Duodenal mucosa (tissue), 2 donors: ENCODE measurements at regions not wholly inside any gene's neighbourhood (a gene's known extent, or its start where the extent isn't known, plus 50 kb on each side); places are given as distances from the start of the nearest gene placed in this dataset.
"Not testable (repeated sequence)": the region's sequence is repeated elsewhere in the genome, so short reads cannot be mapped to it uniquely, and the experiment has no call there.

Experiments
- H3K27ac ChIP-seq: one replicate; pipeline ENCODE4 v1.7.0; 2013; ENCODE audit warnings: low read depth, low read length
- H3K27me3 ChIP-seq, 2 donors: one replicate each; pipeline ENCODE4 v1.7.0; 2013; ENCODE audit warnings: low read length in 2 of 2, control low read depth in 1 of 2; ENCODE audit not compliant: insufficient read depth in 2 of 2, control insufficient read depth in 1 of 2
- H3K36me3 ChIP-seq, 2 donors: one replicate each; pipeline ENCODE4 v1.7.0; 2013; ENCODE audit warnings: low read length in 2 of 2, control low read depth in 1 of 2; ENCODE audit not compliant: insufficient read depth in 2 of 2, control insufficient read depth in 1 of 2
- H3K4me1 ChIP-seq, 2 donors: one replicate each; pipeline ENCODE4 v1.7.0; 2013; ENCODE audit warnings: low read length in 2 of 2, control low read depth in 1 of 2; ENCODE audit not compliant: insufficient read depth in 2 of 2, control insufficient read depth in 1 of 2
- H3K4me3 ChIP-seq, 2 donors: one replicate each; pipeline ENCODE4 v1.7.0; 2013; ENCODE audit warnings: low read length in 2 of 2, low read depth in 1 of 2
- H3K9ac ChIP-seq, 2 donors: one replicate each; pipeline ENCODE4 v1.7.0; 2013; ENCODE audit warnings: low read length in 2 of 2, low read depth in 1 of 2
- H3K9me3 ChIP-seq, 2 donors: one replicate each; pipeline ENCODE4 v1.7.0; 2013; ENCODE audit warnings: low read length in 2 of 2, control low read depth in 1 of 2; ENCODE audit not compliant: control insufficient read depth in 1 of 2

GRCh38 chr1:88318740-88319139 lies 365.3 kb upstream of the PKN2 start:
- Histone ChIP-seq H3K36me3 (no peaks in the 10 kb centered on the region), H3K4me3 (no peak overlapping the region), H3K27ac (no peak overlapping the region), H3K9me3 (no peaks in the 10 kb centered on the region), H3K27me3 (no peaks in the 10 kb centered on the region), H3K9ac (no peak overlapping the region), H3K4me1 (no peaks in the 10 kb centered on the region)

GRCh38 chr1:88320291-88320690 lies 363.8 kb upstream of the PKN2 start:
- Histone ChIP-seq H3K36me3 (no peaks in the 10 kb centered on the region), H3K9me3 (no peaks in the 10 kb centered on the region), H3K27ac (no peak overlapping the region), H3K27me3 (no peaks in the 10 kb centered on the region), H3K4me3 (no peak overlapping the region), H3K4me1 (no peaks in the 10 kb centered on the region), H3K9ac (no peak overlapping the region)

DNA sequence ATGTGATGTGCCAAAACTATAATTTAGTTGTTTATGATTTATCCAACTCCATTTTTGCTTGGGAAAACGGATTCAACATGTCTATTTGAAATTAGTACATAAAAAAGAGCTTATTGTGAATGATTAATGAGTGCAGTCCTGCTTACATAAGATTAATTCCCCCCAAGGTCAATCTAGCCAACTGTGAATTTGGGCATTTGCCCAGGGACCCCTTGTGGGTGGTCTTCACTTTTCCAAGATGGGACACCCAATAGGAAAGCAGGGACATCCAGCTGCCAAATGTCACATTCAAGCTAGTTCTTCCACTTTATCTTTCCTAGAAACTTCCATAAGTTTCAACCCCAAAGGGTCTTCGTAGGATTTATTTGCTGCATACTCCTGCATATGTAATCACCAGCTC lies 362.4 kb upstream of the PKN2 start:
- Histone ChIP-seq H3K36me3 (no peaks in the 10 kb centered on the region), H3K9me3 (no peaks in the 10 kb centered on the region), H3K4me3 (no peak overlapping the region), H3K27ac (no peak overlapping the region), H3K9ac (no peak overlapping the region), H3K27me3 (no peaks in the 10 kb centered on the region), H3K4me1 (no peaks in the 10 kb centered on the region)

GRCh38 chr1:88324899-88325298 lies 359.2 kb upstream of the PKN2 start:
- no peaks in the 10 kb centered on the region for H3K27me3 ChIP-seq

DNA sequence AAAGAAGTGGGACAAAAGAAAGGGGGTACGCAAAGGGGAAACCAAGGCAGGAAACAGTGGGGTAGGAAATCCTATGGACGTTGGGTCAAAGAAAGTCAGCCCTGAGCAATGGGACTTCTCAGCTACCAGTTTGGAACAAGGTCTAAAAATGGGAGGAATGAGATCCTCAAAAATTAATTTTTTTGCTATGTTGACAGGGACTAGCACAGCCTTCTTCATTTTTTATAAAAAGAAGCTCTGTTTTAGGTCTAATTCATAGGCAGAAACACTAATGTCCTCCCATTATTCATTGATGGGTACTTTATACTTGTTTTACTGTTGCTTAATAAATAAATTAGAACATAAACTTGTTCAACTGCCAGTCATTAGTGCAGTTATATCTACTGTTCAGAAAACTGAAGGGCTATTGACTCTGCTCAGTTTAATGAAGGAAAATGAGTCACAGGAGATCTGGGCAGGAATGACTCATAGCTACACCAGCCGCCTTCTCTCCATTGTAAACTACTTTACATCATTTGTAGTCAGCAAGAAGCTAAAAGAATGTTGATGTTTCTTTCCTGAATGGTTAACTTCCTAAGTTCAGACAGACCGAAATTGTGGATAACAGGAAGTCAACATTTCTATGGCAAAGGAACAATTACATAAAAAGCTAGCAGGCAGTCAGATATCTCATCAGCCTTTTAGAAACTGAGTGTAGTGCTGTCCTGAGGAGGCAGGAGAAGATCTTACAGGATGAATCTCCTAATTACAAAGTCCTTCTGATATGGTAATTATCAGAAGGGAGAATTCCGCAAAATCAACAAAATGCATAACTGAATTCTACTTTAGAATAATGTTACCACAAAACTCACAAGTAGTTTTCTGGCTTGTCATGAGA lies 356.4 kb upstream of the PKN2 start:
- H3K4me3 ChIP-seq = no peak overlapping the region
- no peaks in the 10 kb centered on the region for H3K9me3 ChIP-seq
- no peak overlapping the region for H3K27ac ChIP-seq
- H3K4me1 ChIP-seq = peaks cover 3 to 11% of the 10 kb centered on the region in 2 donors
- H3K27me3 ChIP-seq = no peaks in the 10 kb centered on the region
- H3K36me3 ChIP-seq = no peaks in the 10 kb centered on the region
- no peak overlapping the region for H3K9ac ChIP-seq

More at GRCh38 chr1:88324899-88325298, 359.2 kb upstream of the PKN2 start:
- Histone ChIP-seq H3K4me1 (peaks cover 3 to 11% of the 10 kb centered on the region in 2 donors), H3K9ac (no peak overlapping the region), H3K36me3 (no peaks in the 10 kb centered on the region), H3K9me3 (no peaks in the 10 kb centered on the region), H3K27ac (no peak overlapping the region), H3K4me3 (no peak overlapping the region)

- Histone ChIP-seq H3K4me1 (peaks cover 3 to 11% of the 10 kb centered on the region in 2 donors), H3K4me3 (no peak overlapping the region), H3K9ac (no peak overlapping the region), H3K27me3 (no peaks in the 10 kb centered on the region), H3K27ac (no peak overlapping the region), H3K36me3 (no peaks in the 10 kb centered on the region), H3K9me3 (no peaks in the 10 kb centered on the region)
Measured at GRCh38 chr1:88330201-88330600, 353.9 kb upstream of the PKN2 start.

DNA sequence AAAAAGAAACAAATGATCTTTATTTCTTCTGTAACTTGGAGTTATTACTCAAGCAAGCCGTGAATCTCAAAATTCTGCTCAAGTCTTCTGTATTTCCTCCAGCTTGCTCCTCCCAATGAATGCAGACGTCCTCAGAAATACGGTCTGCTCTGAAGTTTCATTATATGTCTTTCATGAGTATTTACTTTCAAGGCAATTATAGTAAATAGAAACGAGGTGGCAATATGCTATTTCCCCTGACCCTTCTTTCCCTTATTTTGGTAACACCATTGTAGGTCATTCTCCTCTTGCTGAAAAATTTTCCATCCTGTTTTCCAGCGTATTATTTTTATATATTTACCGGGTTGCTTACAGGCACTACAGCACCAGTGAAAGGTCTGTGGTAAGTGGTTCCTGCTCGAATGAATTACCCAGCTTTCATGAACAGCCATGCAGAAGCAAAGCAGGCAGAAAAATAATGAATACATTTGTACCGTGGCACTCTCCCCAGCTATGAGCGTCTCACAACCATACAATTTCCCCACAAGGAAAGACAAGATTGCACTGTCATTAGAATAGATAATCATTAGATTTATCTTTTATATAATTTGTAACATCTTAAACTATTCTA lies 350.9 kb upstream of the PKN2 start:
- no peak overlapping the region for H3K4me3 ChIP-seq
- H3K36me3 ChIP-seq = no peaks in the 10 kb centered on the region
- H3K27me3 ChIP-seq = no peaks in the 10 kb centered on the region
- H3K27ac ChIP-seq = no peak overlapping the region
- no peaks in the 10 kb centered on the region for H3K9me3 ChIP-seq
- no peak overlapping the region for H3K9ac ChIP-seq
- H3K4me1 ChIP-seq = peaks cover 0 to 2% of the 10 kb centered on the region in 2 donors

GRCh38 chr1:88341447-88341846 lies 342.6 kb upstream of the PKN2 start:
- Histone ChIP-seq H3K9ac (no peak overlapping the region), H3K4me3 (no peak overlapping the region), H3K27ac (no peak overlapping the region), H3K36me3 (no peaks in the 10 kb centered on the region), H3K27me3 (no peaks in the 10 kb centered on the region), H3K9me3 (no peaks in the 10 kb centered on the region), H3K4me1 (no peaks in the 10 kb centered on the region)

- not testable (repeated sequence) for H3K4me3 ChIP-seq, H3K9me3 ChIP-seq, H3K27me3 ChIP-seq, H3K27ac ChIP-seq, H3K9ac ChIP-seq, H3K36me3 ChIP-seq, H3K4me1 ChIP-seq
Measured at GRCh38 chr1:88342081-88342480, 342.0 kb upstream of the PKN2 start.

- no peak overlapping the region for H3K27ac ChIP-seq
- H3K4me3 ChIP-seq = no peak overlapping the region
Measured at GRCh38 chr1:88350648-88351047, 333.4 kb upstream of the PKN2 start.

More at GRCh38 chr1:88350648-88351047, 333.4 kb upstream of the PKN2 start:
- H3K9me3 ChIP-seq = no peaks in the 10 kb centered on the region
- H3K9ac ChIP-seq = no peak overlapping the region
- H3K4me1 ChIP-seq = no peaks in the 10 kb centered on the region
- no peaks in the 10 kb centered on the region for H3K36me3 ChIP-seq
- H3K27me3 ChIP-seq = no peaks in the 10 kb centered on the region
